ENCODE measurements at regions not wholly inside any gene's neighbourhood (a gene's known extent, or its start where the extent isn't known, plus 50 kb on each side); places are given as distances from the start of the nearest gene placed in this dataset.

GRCh38 chr9:110069326-110070248 lies 138.4 kb downstream of the C9orf152 start:
- no peak for TF ChIP-seq SMC3 (IDR thresholded peaks at IDR 0.05; ENCODE audit: low read depth, low read length)
- TF ChIP-seq CTCF (conservative IDR thresholded peaks at IDR 0.05; ENCODE audit: low read depth, low read length), result no peak
- no peak for TF ChIP-seq MXI1 (IDR thresholded peaks at IDR 0.05; ENCODE audit: borderline replicate concordance, low read depth, low read length)
- TF ChIP-seq POLR2A (IDR thresholded peaks at IDR 0.05; ENCODE audit: low read depth, low read length), result no peak
- TF ChIP-seq RFX5 (IDR thresholded peaks at IDR 0.05; ENCODE audit: low read depth, low read length), result no peak

Data from IMR-90 (cell line).